Activated T-cell treated with anti-CD3 and anti-CD28 coated beads for 24 hours (primary cell): ENCODE measurements at regions not wholly inside any gene's neighbourhood (a gene's known extent, or its start where the extent isn't known, plus 50 kb on each side); places are given as distances from the start of the nearest gene placed in this dataset.

Experiments
- DNase-seq: peaks from one replicate; pipeline ENCODE4 v3.0.0-alpha.2; 2020; ENCODE audit warnings: low read depth

DNA sequence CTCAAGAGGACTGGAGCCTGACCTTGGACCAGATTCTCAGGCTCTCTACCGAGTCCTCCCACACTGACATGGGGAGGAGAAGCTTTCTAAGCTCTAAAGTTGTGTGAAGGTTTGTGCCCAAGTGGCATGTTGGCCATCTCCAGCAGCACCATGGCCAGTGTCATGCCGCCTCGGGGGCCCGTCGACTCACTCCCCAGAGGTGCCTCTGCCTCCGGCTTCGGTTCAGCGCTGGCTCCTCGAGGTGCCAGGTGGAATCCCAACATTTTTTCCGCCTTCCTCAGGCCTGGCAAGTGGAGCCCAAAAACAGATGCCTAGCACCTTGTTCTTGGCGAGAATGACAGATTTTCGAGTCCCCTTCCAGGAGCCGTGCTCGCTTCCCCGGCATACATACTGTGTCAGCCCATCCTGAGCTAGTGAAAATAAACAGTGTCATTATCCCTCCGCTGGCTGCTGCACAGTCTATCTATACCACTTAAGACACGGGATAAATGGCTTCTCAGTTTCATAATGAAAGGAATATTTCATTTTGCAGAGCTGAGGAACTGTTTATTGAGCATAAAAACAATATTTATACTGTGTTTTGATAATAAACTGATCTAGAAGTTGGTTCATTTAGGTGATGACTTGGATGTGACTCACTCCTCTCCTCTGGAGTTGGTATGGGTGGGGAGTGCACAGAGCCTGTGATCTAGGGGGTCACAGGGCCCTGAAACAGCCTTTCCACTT is 328.5 kb upstream of the TLE3 start:
- no peak for DNase-seq

DNA sequence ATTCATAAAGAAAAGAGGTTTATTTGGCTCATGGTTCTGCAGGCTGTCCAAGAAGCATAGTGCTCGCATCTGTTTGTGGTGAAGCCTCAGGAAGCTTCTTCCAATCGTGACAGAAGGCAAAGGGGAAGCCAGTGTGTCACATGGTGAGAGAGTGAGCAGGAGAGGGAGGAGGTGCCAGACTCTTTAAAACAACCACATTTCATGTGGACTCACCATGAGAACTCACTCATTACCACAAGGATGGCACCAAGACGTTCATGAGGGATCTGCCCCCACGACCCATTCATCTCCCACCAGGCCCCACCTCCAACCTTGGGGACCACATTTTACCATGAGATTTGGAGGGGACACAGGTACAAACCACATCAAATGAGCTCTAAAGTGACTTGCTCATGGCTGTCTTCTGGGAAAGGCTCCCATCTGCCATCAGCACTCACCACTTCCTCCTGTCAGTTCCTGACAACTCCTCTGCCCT is 327.3 kb upstream of the TLE3 start:
- no peak for DNase-seq

DNA sequence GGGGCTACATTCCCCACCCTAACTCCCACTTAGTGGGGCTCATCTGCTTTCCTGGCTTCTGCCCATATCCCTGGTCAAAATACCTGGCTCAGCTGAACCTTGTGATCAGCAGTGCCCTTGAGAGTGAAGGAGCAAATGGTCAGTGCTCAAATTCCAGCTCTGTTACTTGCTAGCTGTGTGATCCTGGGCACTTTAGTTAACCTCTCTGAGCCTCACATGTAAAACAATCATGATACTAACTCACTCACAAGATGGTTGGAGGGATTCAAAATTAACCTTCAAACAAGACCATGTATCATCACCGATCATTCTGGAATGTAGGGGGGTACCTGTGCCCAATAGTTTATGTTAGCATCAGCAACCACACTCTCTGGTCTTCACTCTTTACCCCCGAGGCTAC is 325.6 kb upstream of the TLE3 start:
- DNase-seq = no peak

DNA sequence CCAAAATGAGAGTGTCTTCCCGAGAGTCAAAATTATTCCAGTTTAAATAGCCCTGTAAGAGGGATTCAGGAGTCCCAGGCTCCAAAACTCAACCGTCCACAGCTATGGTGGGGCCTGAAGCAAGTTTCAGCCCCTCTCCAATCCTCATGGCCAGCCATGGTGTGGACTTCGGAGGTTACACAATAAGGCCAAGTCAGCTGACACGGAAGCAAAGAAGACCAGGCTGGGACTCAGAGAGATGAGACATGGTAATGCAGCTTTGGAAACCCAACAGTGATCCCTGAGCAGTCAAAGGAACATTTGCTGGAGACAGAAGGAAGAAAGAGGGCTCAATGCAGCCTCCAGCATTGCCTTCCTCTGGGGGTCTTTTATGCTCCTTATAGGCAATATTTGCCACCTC is 324.6 kb upstream of the TLE3 start:
- DNase-seq = no peak

- no peak for DNase-seq
Measured at GRCh38 chr15:70420948-70421482, 323.3 kb upstream of the TLE3 start.

DNA sequence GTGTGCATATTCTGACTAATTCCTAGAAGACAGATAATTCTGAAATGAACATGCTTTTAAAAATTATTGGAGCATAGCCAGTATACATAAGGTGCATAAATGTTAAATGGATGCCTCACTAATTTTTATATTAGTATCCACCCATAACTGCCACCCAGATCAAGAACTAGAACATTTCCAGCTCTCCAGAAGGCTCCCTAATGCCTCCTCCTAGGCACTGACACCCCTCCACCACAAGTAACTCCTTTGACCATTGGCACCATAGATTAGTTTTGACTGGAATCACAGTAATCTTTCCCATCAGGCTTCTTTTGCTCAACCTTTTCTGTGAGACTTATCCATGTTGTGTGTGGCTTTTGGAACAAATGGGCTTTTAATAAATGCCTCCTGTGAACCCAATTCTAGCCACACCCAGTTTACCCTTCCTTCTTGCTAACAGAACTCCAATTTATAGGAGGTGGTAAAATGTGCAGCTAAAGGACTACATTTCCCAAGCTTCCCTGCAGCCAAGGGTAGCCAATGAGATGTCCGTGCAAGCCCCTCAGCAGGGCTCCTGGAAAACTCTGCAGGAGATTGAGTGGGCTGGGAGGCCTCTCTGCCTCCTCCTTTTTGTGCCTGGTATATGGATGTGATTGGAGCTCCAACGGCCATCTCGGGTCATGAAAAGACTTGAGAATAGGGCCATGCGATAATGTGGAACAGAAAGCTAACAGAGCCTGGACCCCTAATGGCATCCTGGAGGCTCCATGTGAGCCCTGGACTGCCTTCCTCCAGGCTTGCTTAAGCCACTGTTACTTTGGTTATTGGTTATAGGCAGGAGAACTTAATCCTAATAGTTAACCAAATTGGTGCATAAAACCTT is 322.6 kb upstream of the TLE3 start:
- no peak for DNase-seq

GRCh38 chr15:70418943-70419342 is 321.2 kb upstream of the TLE3 start:
- DNase-seq = no peak

DNA sequence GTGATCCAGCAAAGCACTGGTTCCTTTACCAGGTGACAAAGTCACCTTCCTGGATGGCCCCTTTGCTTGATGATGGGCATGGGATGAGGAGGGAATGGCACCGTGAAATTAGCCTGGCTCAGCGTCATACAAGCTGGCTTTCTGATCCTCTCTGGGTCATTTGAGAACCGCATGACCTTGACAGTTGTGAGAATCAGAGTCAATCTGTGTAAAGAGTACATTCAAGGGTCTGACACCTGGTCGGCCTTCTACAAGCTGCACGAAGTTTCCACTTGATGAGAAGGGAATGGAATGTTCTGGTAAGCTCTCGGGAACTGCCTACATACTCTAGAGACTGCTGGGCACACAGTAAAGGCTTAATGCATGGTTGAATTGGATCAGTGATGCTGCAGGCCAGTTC is 319.8 kb upstream of the TLE3 start:
- no peak for DNase-seq

DNA sequence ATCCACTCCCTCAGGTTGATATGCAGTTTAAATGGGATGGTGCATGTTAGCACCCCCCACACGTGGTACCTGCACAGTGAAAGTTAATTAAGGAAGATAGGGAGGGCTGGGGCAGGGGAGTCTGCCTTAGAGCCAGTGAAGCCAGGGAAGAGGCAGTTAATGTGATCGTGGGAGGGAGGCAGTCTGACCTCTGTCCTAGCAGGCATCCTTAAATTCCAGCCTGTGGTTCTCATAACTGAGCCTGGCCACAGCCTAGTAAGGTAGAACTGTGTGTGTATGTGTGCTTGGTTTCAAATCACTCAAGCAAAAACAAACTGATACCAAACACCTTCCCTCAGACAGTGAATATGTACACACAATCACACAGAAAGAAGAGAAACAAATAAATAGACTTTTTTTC is 319.1 kb upstream of the TLE3 start:
- DNase-seq = no peak

- DNase-seq = no peak
Measured at GRCh38 chr15:70415398-70415797, 317.7 kb upstream of the TLE3 start.

DNA sequence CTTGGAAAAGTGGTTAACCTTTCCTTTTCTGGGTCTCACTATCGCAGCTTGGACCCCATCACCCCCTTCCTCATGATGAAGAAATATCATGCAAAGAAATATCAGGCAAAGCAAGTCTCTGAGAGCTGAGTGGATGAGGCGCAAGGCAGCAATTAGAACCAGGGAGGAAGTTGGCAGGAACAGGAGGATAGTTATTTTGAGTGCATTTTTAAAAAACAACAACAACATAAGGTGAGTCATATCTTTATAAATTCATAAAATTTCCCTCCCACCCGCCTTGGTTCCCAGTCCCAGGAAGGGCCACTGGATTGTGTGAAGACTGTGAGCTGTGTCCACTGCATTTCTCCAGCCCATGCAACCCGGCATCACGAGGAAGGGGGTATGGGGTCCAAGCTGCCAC is 316.9 kb upstream of the TLE3 start:
- no peak for DNase-seq

DNA sequence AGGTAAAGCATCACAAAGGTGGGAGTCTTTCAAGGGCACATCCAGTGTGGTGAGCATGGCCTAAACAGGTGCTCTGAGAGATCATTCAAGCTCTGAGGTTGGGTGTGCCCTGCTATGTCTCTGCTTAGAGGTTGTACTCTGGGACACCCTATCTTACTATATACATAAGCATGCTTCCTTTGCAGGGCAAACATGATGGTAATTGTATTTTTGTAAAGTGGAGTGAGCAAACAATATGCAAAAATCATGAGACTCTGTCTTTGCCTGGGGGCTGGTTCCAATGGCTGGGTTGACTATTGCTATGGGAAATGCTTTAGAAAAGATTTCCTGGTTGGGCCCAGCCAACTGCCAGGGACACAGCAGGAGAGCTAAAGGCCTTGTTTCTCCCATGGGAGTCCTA is 315.1 kb upstream of the TLE3 start:
- no peak for DNase-seq

DNA sequence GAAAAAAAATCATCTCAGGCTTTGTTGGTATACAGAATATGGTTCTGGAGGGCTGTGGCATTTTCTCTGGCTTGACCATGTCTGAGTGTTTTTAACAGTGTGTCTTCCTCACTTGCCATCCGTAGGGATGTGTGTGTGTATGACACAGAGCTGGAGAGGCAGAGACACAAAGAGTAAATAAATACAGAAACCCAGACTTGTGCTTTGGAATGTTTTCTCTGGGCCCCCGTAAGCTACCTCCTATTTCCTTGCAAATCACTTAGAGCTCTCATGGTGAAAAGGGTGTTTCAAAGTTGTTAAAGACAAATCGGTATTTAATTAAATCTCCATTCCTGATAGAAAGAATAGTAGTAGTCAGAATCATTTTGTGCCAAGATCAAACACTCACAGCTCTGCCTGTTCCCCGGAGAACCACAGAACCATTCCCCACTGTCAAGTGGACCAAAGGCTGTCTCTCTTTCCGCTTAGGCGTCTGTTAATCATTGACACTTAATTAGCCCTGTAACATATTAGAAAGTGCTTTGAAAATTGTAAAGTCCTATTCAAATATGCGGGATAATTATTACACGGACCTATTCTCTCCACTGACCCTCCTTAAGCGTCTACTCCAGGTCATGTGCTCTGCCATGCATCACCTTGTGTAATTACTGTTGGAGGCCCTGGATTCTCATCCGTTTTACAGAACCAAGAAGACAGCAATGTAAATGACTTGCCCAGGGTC is 313.6 kb upstream of the TLE3 start:
- no peak for DNase-seq

DNA sequence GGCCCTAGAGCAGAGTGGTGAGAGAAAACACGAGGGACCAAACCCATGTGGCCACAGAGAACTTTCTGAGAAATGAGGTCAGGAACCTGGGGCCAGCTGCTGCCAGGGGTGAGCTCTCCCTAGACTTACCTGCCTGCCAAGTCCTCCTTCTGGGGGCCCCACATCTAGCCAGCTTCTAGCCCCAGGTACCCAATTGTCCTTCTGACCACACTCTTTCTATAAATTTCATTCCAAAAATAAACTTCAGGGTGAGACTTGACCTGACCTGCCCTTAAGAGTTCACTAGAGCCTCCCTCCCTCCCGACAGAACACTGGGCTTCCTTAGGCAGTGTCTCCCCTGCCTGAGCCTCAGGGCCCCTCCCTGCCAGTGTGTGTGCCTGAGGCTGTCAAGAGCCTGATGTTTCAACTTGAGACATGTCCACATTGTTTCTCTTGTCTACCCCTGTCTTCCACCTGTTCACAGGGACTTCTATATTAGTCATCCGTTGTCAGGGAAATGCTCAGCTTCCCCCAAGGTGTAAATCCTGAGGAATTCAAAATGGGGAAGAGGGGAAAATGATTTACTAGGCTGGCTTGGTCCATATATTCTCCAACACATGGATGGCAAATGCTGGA is 312.8 kb upstream of the TLE3 start:
- DNase-seq = no peak

GRCh38 chr15:70409388-70409787 is 311.7 kb upstream of the TLE3 start:
- no peak for DNase-seq

DNA sequence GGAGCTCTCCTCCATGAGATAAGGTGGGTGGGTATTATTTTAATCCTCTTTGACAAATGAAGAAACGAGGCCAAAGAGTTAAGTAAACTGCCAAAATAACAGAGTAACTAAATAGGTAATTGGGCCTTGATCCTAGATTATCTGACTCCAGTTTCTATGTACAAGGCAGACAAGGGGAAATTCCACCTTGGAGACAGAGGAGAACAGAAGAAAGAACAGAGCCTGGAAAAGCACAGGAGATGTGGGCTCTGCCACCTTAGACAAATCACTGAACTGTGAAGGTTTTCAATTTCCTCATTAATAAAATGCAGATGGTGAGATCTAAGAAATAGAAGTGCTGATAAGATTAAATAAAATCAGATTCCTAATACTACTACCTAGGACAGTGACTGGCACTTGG is 310.2 kb upstream of the TLE3 start:
- DNase-seq = no peak

DNA sequence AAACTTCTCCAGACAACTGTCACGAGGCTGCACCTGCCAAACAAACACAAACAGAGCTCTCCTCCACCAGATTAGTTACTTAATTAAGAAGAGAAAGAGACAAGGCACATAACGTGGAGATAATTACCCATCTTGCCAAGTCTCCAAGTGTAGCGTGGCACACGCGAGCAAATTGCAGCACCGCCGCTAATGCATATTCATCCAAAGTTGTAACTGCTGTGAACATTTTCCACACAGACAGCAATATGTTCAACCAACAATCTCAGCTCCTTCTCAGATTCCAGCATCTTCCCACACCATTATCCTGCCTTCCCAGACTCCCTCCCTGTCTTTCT is 309.6 kb upstream of the TLE3 start:
- no peak for DNase-seq

DNA sequence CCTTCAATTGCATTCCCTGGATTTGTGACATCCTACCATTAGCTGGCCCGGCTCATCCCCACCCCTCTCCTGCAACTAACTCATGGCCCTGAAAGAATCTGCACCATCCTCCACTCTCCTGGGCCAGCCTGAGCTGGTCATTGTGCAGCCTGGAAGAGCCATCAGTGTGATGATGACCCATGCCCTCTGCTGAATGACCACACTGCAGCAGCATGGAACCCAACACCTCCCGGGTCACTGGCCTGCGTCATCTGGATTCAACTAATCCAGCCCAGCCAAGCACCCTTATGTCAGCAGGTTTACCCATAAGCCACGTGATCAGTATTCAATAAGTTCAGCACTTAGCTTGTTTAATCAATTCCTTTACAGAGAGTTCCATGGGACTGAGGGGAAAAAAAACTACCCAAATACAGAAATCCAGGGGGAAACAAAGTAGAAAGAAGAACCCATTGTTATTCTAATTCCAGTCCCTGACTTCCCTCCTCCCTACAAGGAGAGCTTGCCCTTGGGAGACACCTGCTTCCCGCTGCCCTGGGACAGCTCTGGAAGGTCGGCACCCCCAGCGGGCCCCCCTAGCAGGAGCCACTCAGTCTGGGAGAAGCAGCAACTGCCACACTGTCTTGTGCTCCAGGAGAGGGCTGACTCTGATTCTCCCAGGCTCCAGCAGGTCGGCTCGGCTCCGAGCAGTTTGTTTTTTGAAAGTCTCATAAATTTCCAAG is 309.1 kb upstream of the TLE3 start:
- no peak for DNase-seq

DNA sequence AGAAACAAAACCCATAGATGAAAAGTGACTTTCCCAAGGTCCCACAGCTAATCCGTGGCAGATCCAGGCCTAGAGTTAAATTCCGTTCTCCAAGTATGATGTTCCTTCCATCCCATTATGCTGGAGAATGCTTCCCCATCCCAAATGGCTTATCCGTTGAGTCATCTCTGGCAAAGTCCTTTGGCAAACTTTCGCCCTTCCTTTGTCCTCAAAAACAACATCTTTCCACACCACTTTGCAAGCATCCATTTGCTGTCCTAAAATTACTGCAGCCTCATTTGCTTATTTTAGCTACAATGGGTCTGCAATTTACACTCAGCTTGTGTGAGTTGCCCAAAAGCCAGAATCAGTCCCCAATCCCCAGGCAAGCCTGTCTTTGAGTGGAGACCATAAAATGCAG is 304.0 kb upstream of the TLE3 start:
- DNase-seq = no peak

DNA sequence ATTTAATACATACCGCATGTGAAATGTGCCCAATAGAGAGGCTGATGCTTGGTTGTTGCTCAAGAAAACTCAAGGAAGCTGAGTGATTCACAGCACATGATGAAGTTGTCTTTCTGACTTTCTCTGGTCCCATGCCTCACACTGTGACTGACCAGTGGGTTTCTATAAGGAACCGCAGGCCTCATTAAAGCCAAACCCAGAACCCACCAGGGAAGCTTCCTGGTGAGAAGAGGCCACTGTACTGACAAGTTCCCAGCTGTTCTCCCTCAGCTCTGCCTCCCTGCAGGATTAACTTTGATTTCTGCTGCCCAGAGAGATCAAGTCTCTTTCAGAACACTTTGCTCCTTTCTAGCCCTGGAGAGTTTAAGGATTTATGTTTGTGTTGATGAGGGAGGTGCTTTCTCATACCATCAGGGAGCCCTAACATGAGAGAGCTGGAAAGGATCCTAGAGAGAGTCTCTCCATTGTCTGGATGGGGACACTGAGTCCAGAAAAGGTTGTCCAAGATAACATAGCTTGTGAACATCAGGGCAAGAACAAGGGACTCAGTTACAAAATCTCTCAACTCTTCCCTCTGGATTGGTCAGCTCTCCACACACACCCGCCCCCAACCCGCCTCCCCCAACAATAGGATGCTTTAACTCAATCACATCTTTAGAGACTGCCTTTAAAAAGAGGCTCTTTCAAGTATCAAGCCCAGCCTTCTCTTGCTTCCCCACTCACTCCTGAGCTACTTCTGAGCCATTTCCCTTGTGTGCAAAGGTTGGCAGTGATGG is 303.2 kb upstream of the TLE3 start:
- DNase-seq = no peak

GRCh38 chr15:70399204-70399603 is 301.5 kb upstream of the TLE3 start:
- DNase-seq = no peak
